Lung (tissue), 11 donors: ENCODE measurements at regions not wholly inside any gene's neighbourhood (a gene's known extent, or its start where the extent isn't known, plus 50 kb on each side); places are given as distances from the start of the nearest gene placed in this dataset.
A peak's percentile ranks its signal among the peaks of the same experiment; 100 is the strongest.

Experiments
- ATAC-seq: fragments of 200-7000 bp; cut with Tn5 transposase; one replicate; pipeline ENCODE4 v1.9.1; 2020; ENCODE audit warnings: moderate number of reproducible peaks; ENCODE audit not compliant: insufficient read depth, low FRiP score
- DNase-seq, 3 donors: peaks; one replicate each; pipeline ENCODE4 v3.0.0-alpha.2; 2013 to 2017
- H3K27ac ChIP-seq, 2 donors: one replicate each; pipeline ENCODE4 v1.5.1; 2013; ENCODE audit warnings: mild to moderate bottlenecking in 2 of 2, moderate library complexity in 2 of 2, control low read depth in 1 of 2, inconsistent platforms in 1 of 2, low read depth in 1 of 2, low read length in 1 of 2
- H3K27me3 ChIP-seq, 3 donors: one replicate each; pipeline ENCODE4 v1.5.1; 2013; ENCODE audit warnings: low read length in 2 of 3; ENCODE audit not compliant: control insufficient read depth in 3 of 3, insufficient read depth in 3 of 3
- H3K36me3 ChIP-seq, 4 donors: one replicate each; pipeline ENCODE4 v1.5.1; 2013; ENCODE audit warnings: low read length in 4 of 4, mild to moderate bottlenecking in 1 of 4, moderate library complexity in 1 of 4; ENCODE audit not compliant: control insufficient read depth in 4 of 4, insufficient read depth in 4 of 4
- H3K4me1 ChIP-seq, 5 donors: one replicate each; pipeline ENCODE4 v1.5.1; 2013; ENCODE audit warnings: low read length in 5 of 5, mild to moderate bottlenecking in 2 of 5, moderate library complexity in 1 of 5; ENCODE audit not compliant: control insufficient read depth in 5 of 5, insufficient read depth in 5 of 5
- H3K4me3 ChIP-seq: one replicate; pipeline ENCODE4 v1.5.1; 2013; ENCODE audit warnings: mild to moderate bottlenecking, control low read depth, moderate library complexity
- H3K9ac ChIP-seq, 2 donors: one replicate each; pipeline ENCODE4 v1.5.1; 2013; ENCODE audit warnings: low read length in 2 of 2, control low read depth in 1 of 2; ENCODE audit not compliant: insufficient read depth in 1 of 2
- H3K9me3 ChIP-seq, 4 donors: one replicate each; pipeline ENCODE4 v1.5.1; 2013; ENCODE audit warnings: low read length in 3 of 4, mild to moderate bottlenecking in 1 of 4, moderate library complexity in 1 of 4; ENCODE audit not compliant: control insufficient read depth in 4 of 4, insufficient read depth in 3 of 4
- CTCF ChIP-seq: IDR thresholded peaks from 2 replicates; pipeline ENCODE4 v1.5.1; 2012; ENCODE audit warnings: mild to moderate bottlenecking; ENCODE audit errors: control extremely low read depth, extremely low read depth
- WGBS, 2 donors: extraction: QIAGEN DNeasy Blood & Tissue Kit; methylation state at CpG; one replicate each; pipeline ENCODE4 v1.1.7; 2013; 5-methylcytosine and 5-hydroxymethylcytosine counted together
- donor health status: control.
- donor health status: control.
- donor health status: Bipolar disorder and iron deficiency.
- donor health status: healthy.
- donor health status: DM: yes; HTN: yes; CAD: no.

- H3K36me3 ChIP-seq: no peaks in the 10 kb centered on the region
- ATAC-seq (no peak), DNase-seq (peak in 2 of 3 donors; percentile 26 to 52)
- H3K27ac ChIP-seq: no peak overlapping the region
- no peak overlapping the region for H3K9ac ChIP-seq
- peaks cover 0 to under 1% (median 0%) of the 10 kb centered on the region in 3 donors for H3K27me3 ChIP-seq
- TF ChIP-seq CTCF: no peak
- peaks cover 0 to 3% (median under 1%) of the 10 kb centered on the region in 4 donors for H3K9me3 ChIP-seq
- WGBS, 2 donors: 56 to 65% methylated on average over 2 of the region's 2 CpGs
- H3K4me1 ChIP-seq: no peaks in the 10 kb centered on the region
- no peak overlapping the region for H3K4me3 ChIP-seq
These were observed 1032.0 kb downstream of the BRD1 start for GRCh38 chr22:48795664-48796063.

DNA sequence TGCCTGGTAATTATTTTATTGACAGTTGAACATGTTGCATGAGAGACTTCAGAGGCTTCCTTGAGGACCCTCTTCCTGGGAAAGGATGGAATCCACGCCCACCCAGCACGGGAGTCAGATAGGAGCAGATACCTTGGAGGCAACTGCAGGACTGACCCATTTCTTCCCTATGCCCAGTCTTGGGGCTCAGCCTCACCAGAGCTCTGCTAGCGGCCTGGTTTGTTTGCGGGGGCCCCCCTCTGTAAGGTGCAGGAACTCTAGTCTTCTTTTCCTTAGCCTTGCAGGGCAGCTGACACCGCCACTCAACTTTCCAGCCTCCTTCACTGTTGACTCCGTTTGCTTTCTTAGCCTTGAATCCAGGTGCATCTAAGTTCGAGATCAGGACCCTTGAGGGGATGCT is 1032.8 kb downstream of the BRD1 start:
- H3K27me3 ChIP-seq: peaks cover 0 to 3% (median 0%) of the 10 kb centered on the region in 3 donors
- H3K9ac ChIP-seq: no peak overlapping the region
- TF ChIP-seq CTCF: no peak
- ATAC-seq: no peak
- H3K27ac ChIP-seq: no peak overlapping the region
- H3K4me1 ChIP-seq: no peaks in the 10 kb centered on the region
- H3K4me3 ChIP-seq: no peak overlapping the region
- H3K9me3 ChIP-seq: peaks cover 0 to 3% (median under 1%) of the 10 kb centered on the region in 4 donors
- DNase-seq: no peak
- WGBS, 2 donors: 86 to 89% methylated on average over 7 of the region's 7 CpGs
- H3K36me3 ChIP-seq: no peaks in the 10 kb centered on the region

- Histone ChIP-seq H3K27me3 (peaks cover 0 to 3% (median 0%) of the 10 kb centered on the region in 3 donors), H3K9ac (no peak overlapping the region), H3K9me3 (peaks cover 0 to 3% (median under 1%) of the 10 kb centered on the region in 4 donors), H3K27ac (no peak overlapping the region), H3K4me3 (no peak overlapping the region), H3K36me3 (no peaks in the 10 kb centered on the region), H3K4me1 (no peaks in the 10 kb centered on the region)
- ATAC-seq (no peak), DNase-seq (no peak)
- WGBS, 2 donors: 77 to 84% methylated on average over 31 to 36 of the region's 37 CpGs
- no peak for TF ChIP-seq CTCF
These were observed 1033.7 kb downstream of the BRD1 start for GRCh38 chr22:48793949-48794348.

- Histone ChIP-seq H3K9me3 (no peaks in the 10 kb centered on the region), H3K9ac (no peak overlapping the region), H3K36me3 (no peaks in the 10 kb centered on the region), H3K27ac (no peak overlapping the region), H3K4me3 (no peak overlapping the region), H3K27me3 (peaks cover 0 to 3% (median 0%) of the 10 kb centered on the region in 3 donors), H3K4me1 (no peaks in the 10 kb centered on the region)
- ATAC-seq (no peak), DNase-seq (no peak)
- TF ChIP-seq CTCF: no peak
- WGBS, 2 donors: 90 to 95% methylated on average over 3 of the region's 3 CpGs
These were observed 1041.0 kb downstream of the BRD1 start for GRCh38 chr22:48786679-48786996.
